Mammary epithelial cell (primary cell): ENCODE measurements at regions not wholly inside any gene's neighbourhood (a gene's known extent, or its start where the extent isn't known, plus 50 kb on each side); places are given as distances from the start of the nearest gene placed in this dataset.

Experiments
- EZH2 ChIP-seq: IDR thresholded peaks from 2 replicates; pipeline ENCODE4 v1.6.1; 2012; ENCODE audit warnings: low read length, inconsistent platforms, borderline replicate concordance
- TF ChIP-seq, protein P1 (sequence below), 2 donors: IDR thresholded peaks in 1 of 2; conservative IDR thresholded peaks in 1 of 2; 2 replicates each; pipeline ENCODE4 v1.5.1; 2011 to 2012; ENCODE audit warnings: inconsistent platforms in 2 of 2, low read length in 2 of 2, mild to moderate bottlenecking in 2 of 2, control low read depth in 1 of 2, low read depth in 1 of 2; ENCODE audit not compliant: insufficient read depth in 1 of 2; ENCODE audit errors: extremely low read depth in 1 of 2

- TF ChIP-seq, protein P1, sequence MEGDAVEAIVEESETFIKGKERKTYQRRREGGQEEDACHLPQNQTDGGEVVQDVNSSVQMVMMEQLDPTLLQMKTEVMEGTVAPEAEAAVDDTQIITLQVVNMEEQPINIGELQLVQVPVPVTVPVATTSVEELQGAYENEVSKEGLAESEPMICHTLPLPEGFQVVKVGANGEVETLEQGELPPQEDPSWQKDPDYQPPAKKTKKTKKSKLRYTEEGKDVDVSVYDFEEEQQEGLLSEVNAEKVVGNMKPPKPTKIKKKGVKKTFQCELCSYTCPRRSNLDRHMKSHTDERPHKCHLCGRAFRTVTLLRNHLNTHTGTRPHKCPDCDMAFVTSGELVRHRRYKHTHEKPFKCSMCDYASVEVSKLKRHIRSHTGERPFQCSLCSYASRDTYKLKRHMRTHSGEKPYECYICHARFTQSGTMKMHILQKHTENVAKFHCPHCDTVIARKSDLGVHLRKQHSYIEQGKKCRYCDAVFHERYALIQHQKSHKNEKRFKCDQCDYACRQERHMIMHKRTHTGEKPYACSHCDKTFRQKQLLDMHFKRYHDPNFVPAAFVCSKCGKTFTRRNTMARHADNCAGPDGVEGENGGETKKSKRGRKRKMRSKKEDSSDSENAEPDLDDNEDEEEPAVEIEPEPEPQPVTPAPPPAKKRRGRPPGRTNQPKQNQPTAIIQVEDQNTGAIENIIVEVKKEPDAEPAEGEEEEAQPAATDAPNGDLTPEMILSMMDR (conservative IDR thresholded peaks at IDR 0.05 in 1 of 2, IDR thresholded peaks at IDR 0.05 in 1 of 2; ENCODE audit: extremely low read depth in 1 of 2, insufficient read depth in 1 of 2, low read depth in 1 of 2, low read length in 2 of 2) = no peak
- TF ChIP-seq EZH2 = no peak
Observed at GRCh38 chr2:175840256-175840655, 161.8 kb downstream of the LNPK start.
